MCF 10A (cell line): ENCODE measurements at regions not wholly inside any gene's neighbourhood (a gene's known extent, or its start where the extent isn't known, plus 50 kb on each side); places are given as distances from the start of the nearest gene placed in this dataset.

ENCODE experiments used
- BruUV-seq: library from RNA; stranded (reverse); fragments of 400-500 nt; replicated peaks from 2 replicates; lab custom pipeline; 2021; lab: Mats Ljungman, UMichigan
- CTCF ChIA-PET: fragments of 300-600 bp; sonication (Branson Sonifier 250); formaldehyde crosslinking; extraction: SDS; loops from one replicate; lab custom pipeline; 2021; ENCODE audit warnings: antibody characterized with exemption, inconsistent platforms; lab: Yijun Ruan, JAX
- POLR2A ChIA-PET: fragments of 300-600, 350-650 bp; sonication (Branson Sonifier 250); formaldehyde crosslinking; extraction: SDS; loops from one replicate; lab custom pipeline; 2020; ENCODE audit warnings: antibody characterized with exemption, inconsistent platforms; lab: Yijun Ruan, JAX
- DNase-seq: peaks from one replicate; pipeline ENCODE4 v3.0.0-alpha.2; 2018; ENCODE audit not compliant: unreplicated experiment
- H3K27ac Mint-ChIP-seq: one replicate; pipeline ENCODE4 v1.8.0; 2022; ENCODE audit warnings: mild to moderate bottlenecking, low read depth, mixed read lengths; ENCODE audit not compliant: unreplicated experiment
- H3K27me3 Mint-ChIP-seq: one replicate; pipeline ENCODE4 v1.8.0; 2022; ENCODE audit warnings: mixed read lengths; ENCODE audit not compliant: insufficient read depth, unreplicated experiment
- H3K36me3 Mint-ChIP-seq: one replicate; pipeline ENCODE4 v1.8.0; 2022; ENCODE audit warnings: mild to moderate bottlenecking, moderate library complexity, mixed read lengths; ENCODE audit not compliant: insufficient read depth, unreplicated experiment
- H3K4me1 Mint-ChIP-seq: one replicate; pipeline ENCODE4 v1.8.0; 2022; ENCODE audit warnings: mixed read lengths; ENCODE audit not compliant: insufficient read depth, unreplicated experiment
- H3K4me3 Mint-ChIP-seq: one replicate; pipeline ENCODE4 v1.8.0; 2022; ENCODE audit warnings: mild to moderate bottlenecking, moderate library complexity, mixed read lengths; ENCODE audit not compliant: unreplicated experiment
- H3K9me3 Mint-ChIP-seq: one replicate; pipeline ENCODE4 v1.8.0; 2022; ENCODE audit warnings: mixed read lengths; ENCODE audit not compliant: unreplicated experiment
- CTCF ChIP-seq: fragments of 200-600 bp; IDR thresholded peaks from one replicate; pipeline ENCODE4 v1.8.0; 2022; ENCODE audit warnings: antibody characterized with exemption, mild to moderate bottlenecking; ENCODE audit not compliant: unreplicated experiment
- intact Hi-C: fragments of 100-400 bp; cut with micrococcal nuclease; formaldehyde crosslinking; loops from 2 replicates; pipeline ENCODE4 v1.14.1; 2022

GRCh38 chr6:145292066-145292465 lies 443.3 kb downstream of the EPM2A start:
- Mint-ChIP-seq H3K9me3 (no peaks in the 10 kb centered on the region), H3K4me1 (no peaks in the 10 kb centered on the region), H3K36me3 (no peaks in the 10 kb centered on the region), H3K27me3 (no peaks in the 10 kb centered on the region), H3K4me3 (no peak overlapping the region), H3K27ac (no peak overlapping the region)
- DNase-seq: no peak
- intact Hi-C loops: no loop called here
- POLR2A ChIA-PET: no interaction called here
- CTCF ChIA-PET: no interaction called here
- no peak for TF ChIP-seq CTCF
- no TSS peak for BruUV-seq

- no peak for DNase-seq
- no peak overlapping the region for H3K27ac Mint-ChIP-seq
Observed at GRCh38 chr6:145294942-145295341, 440.4 kb downstream of the EPM2A start.

GRCh38 chr6:145295746-145296145 lies 439.6 kb downstream of the EPM2A start:
- Mint-ChIP-seq H3K36me3 (no peaks in the 10 kb centered on the region), H3K9me3 (no peaks in the 10 kb centered on the region), H3K4me1 (no peaks in the 10 kb centered on the region), H3K27ac (no peak overlapping the region), H3K27me3 (no peaks in the 10 kb centered on the region), H3K4me3 (no peak overlapping the region)
- no peak for DNase-seq
- no peak for TF ChIP-seq CTCF
- ChIA-PET CTCF (no interaction called here), POLR2A (no interaction called here)
- BruUV-seq: no TSS peak
- intact Hi-C loops: no loop called here

More at GRCh38 chr6:145294942-145295341, 440.4 kb downstream of the EPM2A start:
- no peak overlapping the region for H3K4me3 Mint-ChIP-seq
- H3K9me3 Mint-ChIP-seq: no peaks in the 10 kb centered on the region
- ChIA-PET CTCF (interaction anchor here (0.5 kb wide), 1 partner anchor 409 kb away, joined by 3 read pairs; no protein-coding TSS in a partner anchor), POLR2A (interaction anchor here (0.6 kb wide), 1 partner anchor 117 kb away, joined by 3 read pairs; no protein-coding TSS in a partner anchor)
- no TSS peak for BruUV-seq
- H3K4me1 Mint-ChIP-seq: no peaks in the 10 kb centered on the region
- intact Hi-C loops: no loop called here
- TF ChIP-seq CTCF: no peak
- no peaks in the 10 kb centered on the region for H3K36me3 Mint-ChIP-seq
- H3K27me3 Mint-ChIP-seq: no peaks in the 10 kb centered on the region

GRCh38 chr6:145305670-145306069 lies 429.6 kb downstream of the EPM2A start:
- Mint-ChIP-seq H3K9me3 (no peaks in the 10 kb centered on the region), H3K36me3 (no peaks in the 10 kb centered on the region), H3K27me3 (no peaks in the 10 kb centered on the region), H3K27ac (no peak overlapping the region), H3K4me3 (no peak overlapping the region), H3K4me1 (no peaks in the 10 kb centered on the region)
- POLR2A ChIA-PET: no interaction called here
- CTCF ChIA-PET: no interaction called here
- no peak for DNase-seq
- TF ChIP-seq CTCF: no peak
- intact Hi-C loops: no loop called here
- no TSS peak for BruUV-seq
